ENCODE measurements at regions not wholly inside any gene's neighbourhood (a gene's known extent, or its start where the extent isn't known, plus 50 kb on each side); places are given as distances from the start of the nearest gene placed in this dataset.
"Not testable (repeated sequence)": the region's sequence is repeated elsewhere in the genome, so short reads cannot be mapped to it uniquely, and the experiment has no call there.

GRCh38 chr16:65574326-65574966 lies 452.6 kb upstream of the CDH11 start:
- POLR2A ChIA-PET = no interaction called here
- CTCF ChIA-PET = no interaction called here

GRCh38 chr16:65572156-65572555 lies 450.3 kb upstream of the CDH11 start:
- ChIA-PET POLR2A (no interaction called here), CTCF (no interaction called here)

GRCh38 chr16:65570261-65570660 lies 448.4 kb upstream of the CDH11 start:
- ChIA-PET CTCF (no interaction called here), POLR2A (no interaction called here)

GRCh38 chr16:65559846-65560245 lies 438.0 kb upstream of the CDH11 start:
- POLR2A ChIA-PET = no interaction called here
- CTCF ChIA-PET = no interaction called here

GRCh38 chr16:65549689-65550088 lies 427.8 kb upstream of the CDH11 start:
- CTCF ChIA-PET, POLR2A ChIA-PET: not testable (repeated sequence)

GRCh38 chr16:65548470-65548869 lies 426.6 kb upstream of the CDH11 start:
- ChIA-PET CTCF (no interaction called here), POLR2A (no interaction called here)

- POLR2A ChIA-PET = no interaction called here
- CTCF ChIA-PET = no interaction called here
Measured at GRCh38 chr16:65547772-65548446, 426.0 kb upstream of the CDH11 start.

GRCh38 chr16:65546353-65546791 lies 424.5 kb upstream of the CDH11 start:
- ChIA-PET POLR2A (no interaction called here), CTCF (no interaction called here)

GRCh38 chr16:65545413-65545956 lies 423.6 kb upstream of the CDH11 start:
- POLR2A ChIA-PET = no interaction called here
- CTCF ChIA-PET = no interaction called here

GRCh38 chr16:65543781-65544740 lies 422.2 kb upstream of the CDH11 start:
- ChIA-PET POLR2A (no interaction called here), CTCF (no interaction called here)

GRCh38 chr16:65541646-65542045 lies 419.8 kb upstream of the CDH11 start:
- ChIA-PET POLR2A (no interaction called here), CTCF (no interaction called here)

GRCh38 chr16:65540901-65541300 lies 419.0 kb upstream of the CDH11 start:
- CTCF ChIA-PET = no interaction called here

GRCh38 chr16:65538976-65539375 lies 417.1 kb upstream of the CDH11 start:
- CTCF ChIA-PET = no interaction called here

More at GRCh38 chr16:65540901-65541300, 419.0 kb upstream of the CDH11 start:
- POLR2A ChIA-PET = no interaction called here

GRCh38 chr16:65537336-65537735 lies 415.5 kb upstream of the CDH11 start:
- ChIA-PET POLR2A (no interaction called here), CTCF (no interaction called here)

More at GRCh38 chr16:65538976-65539375, 417.1 kb upstream of the CDH11 start:
- POLR2A ChIA-PET = no interaction called here

GRCh38 chr16:65534121-65534528 lies 412.3 kb upstream of the CDH11 start:
- ChIA-PET POLR2A (no interaction called here), CTCF (no interaction called here)

GRCh38 chr16:65532846-65533245 lies 411.0 kb upstream of the CDH11 start:
- POLR2A ChIA-PET = no interaction called here

GRCh38 chr16:65532258-65532657 lies 410.4 kb upstream of the CDH11 start:
- ChIA-PET POLR2A (interaction anchor here (0.6 kb wide), 1 partner anchor 116 kb away, joined by 3 read pairs; no protein-coding TSS in a partner anchor), CTCF (no interaction called here)

More at GRCh38 chr16:65532846-65533245, 411.0 kb upstream of the CDH11 start:
- CTCF ChIA-PET = no interaction called here

- ChIA-PET POLR2A (interaction anchor here (0.7 kb wide), 1 partner anchor 988 kb away, joined by 3 read pairs; no protein-coding TSS in a partner anchor), CTCF (no interaction called here)
Measured at GRCh38 chr16:65531475-65531874, 409.6 kb upstream of the CDH11 start.

- ChIA-PET CTCF (no interaction called here), POLR2A (no interaction called here)
Measured at GRCh38 chr16:65525707-65526106, 403.8 kb upstream of the CDH11 start.

GRCh38 chr16:65524997-65525396 lies 403.1 kb upstream of the CDH11 start:
- ChIA-PET POLR2A (no interaction called here), CTCF (no interaction called here)

GRCh38 chr16:65524231-65524630 lies 402.4 kb upstream of the CDH11 start:
- ChIA-PET CTCF (no interaction called here), POLR2A (no interaction called here)
